HG03095 (cell line): ENCODE measurements at regions not wholly inside any gene's neighbourhood (a gene's known extent, or its start where the extent isn't known, plus 50 kb on each side); places are given as distances from the start of the nearest gene placed in this dataset.
"Not testable (repeated sequence)": the region's sequence is repeated elsewhere in the genome, so short reads cannot be mapped to it uniquely, and the experiment has no call there.

ENCODE experiments used
- ATAC-seq: cut with Tn5 transposase; IDR thresholded peaks from one replicate; pipeline ENCODE4 v1.9.1; 2021; ENCODE audit warnings: moderate library complexity; ENCODE audit not compliant: unreplicated experiment

DNA sequence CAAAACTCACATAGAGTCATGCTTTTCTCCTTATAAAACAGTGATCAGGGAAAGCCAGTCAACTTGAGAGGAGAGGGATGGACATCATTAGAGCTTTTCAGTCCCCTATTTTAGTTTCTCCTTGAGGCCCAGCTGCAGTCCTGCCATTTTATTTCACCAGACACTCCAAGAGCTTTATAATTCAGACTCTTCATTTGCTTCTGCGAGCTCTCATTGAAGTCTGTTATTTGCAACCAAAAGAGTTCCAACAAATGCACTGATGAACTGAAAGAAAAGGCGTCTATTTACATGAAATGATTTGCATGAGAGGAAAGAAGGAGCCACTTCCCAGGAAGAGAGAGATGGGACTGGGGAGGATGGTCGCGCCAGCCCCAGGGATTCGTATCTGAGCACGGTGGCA, 86.8 kb downstream of the NDUFA12 start:
- ATAC-seq: no peak

DNA sequence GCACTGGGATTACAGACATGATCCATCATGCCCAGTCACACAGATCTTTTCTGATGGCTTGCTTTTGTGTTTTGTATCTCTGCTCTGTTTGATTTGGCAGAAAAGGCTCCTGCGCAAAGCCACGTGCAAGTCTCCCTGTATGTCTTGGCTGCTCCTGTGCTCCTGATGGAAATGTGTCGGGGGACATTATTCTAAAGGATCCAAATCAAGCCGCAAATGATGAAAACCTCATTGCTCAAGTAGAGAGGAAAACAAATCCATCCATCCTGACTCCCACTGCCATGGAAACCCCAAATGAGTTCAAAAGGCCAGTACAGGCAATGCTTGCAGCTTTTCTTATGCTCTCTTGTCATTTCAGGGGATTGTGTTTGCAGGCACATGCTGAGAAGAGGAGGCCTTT, 93.8 kb downstream of the NDUFA12 start:
- ATAC-seq: no peak

DNA sequence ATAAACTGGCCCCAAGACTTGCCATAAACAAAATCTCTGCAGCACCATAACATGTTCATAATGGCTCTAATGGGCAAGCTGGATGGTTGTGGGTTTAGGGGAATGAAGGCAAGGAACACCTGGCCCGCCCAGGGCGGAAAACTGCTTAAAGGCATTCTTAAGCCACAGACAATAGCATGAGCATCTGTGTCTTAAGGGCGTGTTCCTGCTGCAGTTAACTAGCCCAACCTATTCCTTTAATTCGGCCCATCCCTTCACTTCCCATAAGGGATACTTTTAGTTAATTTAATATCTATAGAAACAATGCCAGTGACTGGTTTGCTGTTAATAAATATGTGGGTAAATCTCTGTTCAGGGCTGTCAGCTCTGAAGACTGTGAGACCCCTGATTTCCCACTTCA, 97.7 kb downstream of the NDUFA12 start:
- not testable (repeated sequence) for ATAC-seq

GRCh38 chr12:94900496-94900895, 103.0 kb downstream of the NDUFA12 start:
- ATAC-seq: no peak

DNA sequence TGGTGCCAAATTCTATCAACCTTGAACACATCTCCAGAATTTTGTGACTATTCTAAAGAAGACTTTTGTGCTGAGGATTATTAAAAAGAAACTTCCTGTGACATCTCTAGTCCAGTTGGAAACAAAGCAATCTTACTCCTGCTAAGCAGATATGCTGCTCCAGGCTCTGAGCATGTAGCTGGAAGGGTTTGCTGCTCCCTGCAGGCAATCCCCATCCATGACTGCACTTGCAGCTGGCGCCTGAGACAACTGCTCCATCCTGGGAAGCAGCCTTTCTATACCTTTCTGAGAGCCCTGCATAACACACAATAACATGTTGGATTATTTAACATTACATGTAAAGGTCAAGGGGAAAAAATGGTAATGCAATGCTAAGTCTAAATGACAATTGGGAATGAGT, 105.1 kb downstream of the NDUFA12 start:
- no peak for ATAC-seq

- ATAC-seq: no peak
These were observed 110.8 kb downstream of the NDUFA12 start for GRCh38 chr12:94892544-94893267.

DNA sequence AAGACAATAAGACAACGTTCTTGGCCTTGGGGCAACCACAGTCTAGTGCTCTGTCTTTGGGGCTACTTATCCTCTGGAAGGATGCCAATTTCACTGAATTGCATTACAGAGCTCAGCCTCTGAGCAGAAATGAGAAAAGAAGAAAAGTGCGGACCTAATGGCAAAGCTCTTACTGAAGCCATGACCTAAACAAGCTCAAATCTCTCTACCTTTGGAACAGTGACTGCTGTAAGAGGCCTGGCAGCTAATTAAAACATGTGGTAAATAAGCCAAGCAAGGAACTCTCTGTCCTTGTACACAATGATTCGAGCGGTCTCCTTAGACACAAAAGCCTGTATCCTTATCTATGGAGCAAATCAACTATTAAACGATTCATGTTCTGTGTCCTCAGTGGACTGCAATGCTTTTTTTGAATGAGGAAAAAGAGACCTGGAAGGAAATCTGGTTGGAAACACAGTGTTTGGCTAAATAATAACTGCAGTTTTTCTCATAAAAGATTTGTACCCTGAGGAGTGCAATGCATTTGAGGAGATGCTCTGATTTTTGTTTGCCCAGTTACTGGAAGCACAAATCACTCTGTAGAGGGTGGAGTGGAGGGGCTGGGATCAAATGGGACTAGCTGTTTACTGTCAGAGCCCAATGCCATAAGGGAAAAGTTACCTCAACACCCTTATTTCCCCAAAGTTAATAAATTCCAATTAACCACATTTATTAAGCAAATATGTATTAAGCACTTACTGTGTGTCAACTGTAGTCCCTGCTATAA, 113.9 kb downstream of the NDUFA12 start:
- no peak for ATAC-seq

GRCh38 chr12:94879542-94879941, 124.0 kb downstream of the NDUFA12 start:
- ATAC-seq: no peak

DNA sequence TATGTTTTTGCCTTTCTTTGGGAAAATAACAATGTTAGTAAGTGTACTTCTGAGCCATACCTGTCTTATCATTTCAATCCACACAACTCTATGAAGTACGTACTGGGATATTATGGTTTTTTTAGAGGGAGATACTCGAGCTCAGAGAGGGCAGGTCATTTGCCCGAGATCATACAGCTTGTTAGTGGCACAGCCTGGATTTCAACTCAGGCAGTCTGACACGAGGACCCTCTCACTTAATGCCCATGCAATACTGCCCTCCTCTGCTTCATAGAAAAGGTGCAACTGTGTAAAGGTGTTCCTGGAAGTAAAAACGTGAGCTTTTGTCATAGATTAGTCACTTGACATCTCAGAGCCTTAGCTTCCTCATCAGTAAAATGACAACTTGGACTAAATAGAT, 128.0 kb downstream of the NDUFA12 start:
- ATAC-seq: no peak

GRCh38 chr12:94874518-94875302, 128.8 kb downstream of the NDUFA12 start:
- ATAC-seq: no peak

GRCh38 chr12:94873734-94874517, 129.6 kb downstream of the NDUFA12 start:
- ATAC-seq: no peak

DNA sequence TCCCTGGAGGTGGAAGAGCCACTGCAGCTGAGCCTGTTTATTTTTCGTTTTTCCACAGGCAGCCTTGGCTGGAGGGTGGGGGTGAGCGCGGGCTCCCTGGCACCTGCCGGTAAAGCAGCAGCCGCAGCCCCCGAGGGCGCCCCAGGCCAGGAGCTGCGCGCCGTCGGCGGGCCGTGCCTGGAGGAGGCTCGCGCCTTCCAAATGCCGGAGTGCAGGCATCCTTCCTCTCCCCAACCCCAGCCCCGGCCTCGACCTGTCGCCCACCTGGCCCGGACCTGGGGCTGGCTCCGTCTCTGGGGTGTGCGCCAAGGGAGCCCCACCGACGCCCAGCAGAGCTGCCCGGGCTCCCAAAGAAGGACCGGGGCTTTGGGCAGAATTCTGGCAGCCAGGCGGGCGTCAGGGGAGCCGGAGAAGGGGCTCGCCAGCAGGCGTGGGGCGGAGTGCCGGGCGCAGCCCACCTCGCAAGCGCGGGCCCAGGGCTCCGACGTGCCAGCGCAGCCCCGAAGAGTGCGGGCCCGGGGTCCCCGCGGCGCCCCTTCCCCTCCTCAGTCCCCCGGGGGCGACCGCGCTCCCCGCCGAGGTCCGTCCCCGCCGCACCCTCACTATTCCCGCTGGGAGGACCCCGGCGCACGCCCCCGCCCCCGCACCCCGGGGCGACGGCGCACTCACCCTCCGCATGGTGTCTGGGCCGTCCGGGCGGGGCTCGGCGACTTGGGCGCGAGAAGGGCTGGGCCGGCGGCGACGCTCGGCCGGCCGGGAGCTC, 130.3 kb downstream of the NDUFA12 start:
- ATAC-seq: peak; percentile 80

- peak; percentile 5 for ATAC-seq
These were observed 130.9 kb downstream of the NDUFA12 start for GRCh38 chr12:94872671-94872970.

GRCh38 chr12:94872007-94872653, 131.4 kb downstream of the NDUFA12 start:
- ATAC-seq: no peak

DNA sequence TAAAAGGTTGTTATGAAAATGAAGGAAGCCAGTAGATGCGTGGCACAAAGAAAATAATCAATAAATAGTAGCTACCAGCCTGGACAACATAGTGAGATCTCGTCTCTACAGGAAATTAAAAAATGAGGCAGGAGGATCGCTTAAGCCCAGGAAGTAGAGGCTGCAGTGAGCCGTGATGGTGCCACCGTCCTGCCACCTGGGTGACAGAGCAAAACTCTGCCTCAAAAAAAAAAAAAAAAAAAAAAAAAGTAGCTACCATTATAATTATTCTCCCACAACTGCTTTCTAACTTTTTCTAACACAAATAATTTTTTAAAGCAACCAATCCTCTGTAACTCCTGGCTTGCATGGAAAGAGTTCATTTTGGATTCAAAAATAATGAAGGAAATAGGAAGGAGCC, 133.0 kb downstream of the NDUFA12 start:
- ATAC-seq: no peak

- ATAC-seq: no peak
These were observed 135.3 kb downstream of the NDUFA12 start for GRCh38 chr12:94868161-94868560.

GRCh38 chr12:94867066-94867855, 136.2 kb downstream of the NDUFA12 start:
- ATAC-seq: no peak

DNA sequence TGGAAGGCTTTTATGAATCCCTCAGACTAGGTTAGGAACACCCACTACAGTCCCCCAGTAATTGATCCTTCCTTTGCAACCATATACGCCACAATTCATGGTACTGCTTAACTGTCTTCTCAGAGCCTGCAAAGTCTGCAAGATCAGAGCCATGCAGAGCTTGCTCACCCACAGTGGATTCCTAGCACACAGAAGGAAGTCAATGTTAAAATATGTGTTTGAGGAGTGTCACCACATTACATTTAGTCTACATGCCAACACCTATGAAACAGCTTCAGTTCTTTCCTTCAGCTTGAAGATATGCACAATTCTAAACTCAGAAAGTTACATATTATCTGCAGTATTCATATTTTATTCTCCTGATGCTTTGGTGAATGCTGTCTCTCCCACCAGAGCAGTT, 138.5 kb downstream of the NDUFA12 start:
- ATAC-seq: no peak
